Neuronal stem cell (in vitro differentiated cells): ENCODE measurements at regions not wholly inside any gene's neighbourhood (a gene's known extent, or its start where the extent isn't known, plus 50 kb on each side); places are given as distances from the start of the nearest gene placed in this dataset.

Source experiments
- DNase-seq: peaks from one replicate; pipeline ENCODE4 v3.0.0-alpha.2; 2013; ENCODE audit warnings: low spot score
- H2AFZ ChIP-seq: one replicate; pipeline ENCODE4 v1.6.1; 2013; ENCODE audit warnings: mild to moderate bottlenecking, low read length, inconsistent platforms
- H2AK5ac ChIP-seq: 2 replicates; pipeline ENCODE4 v1.6.1; 2013; ENCODE audit warnings: low read depth, mild to moderate bottlenecking, inconsistent platforms, low read length, moderate library complexity, mixed read lengths
- H2BK120ac ChIP-seq: 2 replicates; pipeline ENCODE4 v1.6.1; 2013; ENCODE audit warnings: low read depth, mild to moderate bottlenecking, inconsistent platforms, low read length, moderate library complexity, mixed read lengths
- H2BK12ac ChIP-seq: one replicate; pipeline ENCODE4 v1.6.1; 2013; ENCODE audit warnings: low read length, inconsistent platforms
- H2BK15ac ChIP-seq: 2 replicates; pipeline ENCODE4 v1.6.1; 2013; ENCODE audit warnings: mild to moderate bottlenecking, low read length, inconsistent platforms, mixed read lengths
- H2BK5ac ChIP-seq: one replicate; pipeline ENCODE4 v1.6.1; 2013; ENCODE audit warnings: inconsistent platforms, mild to moderate bottlenecking, low read length, moderate library complexity
- H3K14ac ChIP-seq: one replicate; pipeline ENCODE4 v1.6.1; 2013; ENCODE audit warnings: low read length, inconsistent platforms
- H3K18ac ChIP-seq: 2 replicates; pipeline ENCODE4 v1.6.1; 2013; ENCODE audit warnings: low read length, inconsistent platforms
- H3K23ac ChIP-seq: 2 replicates; pipeline ENCODE4 v1.6.1; 2013; ENCODE audit warnings: low read depth, mild to moderate bottlenecking, mixed read lengths, low read length, inconsistent platforms; ENCODE audit not compliant: poor library complexity
- H3K27ac ChIP-seq: replicated peaks from 3 replicates; pipeline ENCODE4 v1.5.1; 2013; ENCODE audit warnings: low read length, inconsistent platforms
- H3K27me3 ChIP-seq, 3 experiments: 2 replicates each; pipeline ENCODE4 v1.6.1; 2013; ENCODE audit warnings: low read length in 3 of 3, mild to moderate bottlenecking in 2 of 3, inconsistent platforms in 1 of 3, low read depth in 1 of 3, mixed read lengths in 1 of 3, moderate library complexity in 1 of 3; ENCODE audit not compliant: control insufficient read depth in 3 of 3, insufficient read depth in 3 of 3
- H3K36me3 ChIP-seq, 2 donors: replicated peaks in 1 of 2; 2 replicates each; pipeline ENCODE4 v1.6.1; 2013; ENCODE audit warnings: low read length in 2 of 2; ENCODE audit not compliant: control insufficient read depth in 2 of 2, insufficient read depth in 2 of 2
- H3K4ac ChIP-seq: 2 replicates; pipeline ENCODE4 v1.6.1; 2013; ENCODE audit warnings: inconsistent platforms, mild to moderate bottlenecking, low read length, moderate library complexity
- H3K4me1 ChIP-seq, 2 donors: 1 replicate in 1 of 2; 2 replicates in 1 of 2; pipeline ENCODE4 v1.6.1; 2013; ENCODE audit warnings: low read length in 2 of 2, low read depth in 1 of 2; ENCODE audit not compliant: control insufficient read depth in 2 of 2, insufficient read depth in 1 of 2
- H3K4me2 ChIP-seq: one replicate; pipeline ENCODE4 v1.6.1; 2013; ENCODE audit warnings: mild to moderate bottlenecking, low read length, inconsistent platforms; ENCODE audit not compliant: insufficient read depth, poor library complexity, severe bottlenecking
- H3K4me3 ChIP-seq, 2 donors: 2 replicates each; pipeline ENCODE4 v1.5.1; 2013; ENCODE audit warnings: low read length in 2 of 2, mild to moderate bottlenecking in 2 of 2, inconsistent platforms in 1 of 2, moderate library complexity in 1 of 2
- H3K79me1 ChIP-seq: one replicate; pipeline ENCODE4 v1.6.1; 2013; ENCODE audit warnings: low read depth, mild to moderate bottlenecking, inconsistent platforms, low read length, moderate library complexity
- H3K9ac ChIP-seq: one replicate; pipeline ENCODE4 v1.6.1; 2013; ENCODE audit warnings: mild to moderate bottlenecking, low read depth, low read length, inconsistent platforms; ENCODE audit not compliant: poor library complexity
- H3K9me3 ChIP-seq, 2 donors: replicated peaks in 1 of 2; 2 replicates each; pipeline versions ENCODE3 to v1.6.1; 2013; ENCODE audit warnings: low read length in 2 of 2, mild to moderate bottlenecking in 2 of 2, inconsistent platforms in 1 of 2, low read depth in 1 of 2, mixed read lengths in 1 of 2, moderate library complexity in 1 of 2; ENCODE audit not compliant: control insufficient read depth in 2 of 2, insufficient read depth in 1 of 2
- H4K8ac ChIP-seq: one replicate; pipeline ENCODE4 v1.6.1; 2013; ENCODE audit warnings: low read depth, mild to moderate bottlenecking, inconsistent platforms, low read length, moderate library complexity
- H4K91ac ChIP-seq: one replicate; pipeline ENCODE4 v1.6.1; 2013; ENCODE audit warnings: low read length, low read depth, mild to moderate bottlenecking, inconsistent platforms; ENCODE audit not compliant: poor library complexity
- WGBS, 2 donors: extraction: QIAGEN DNeasy Blood & Tissue Kit; methylation state at CpG; one replicate each; pipeline ENCODE4 v1.1.7; 2013; ENCODE audit warnings: missing lambda C conversion rate in 2 of 2, mixed read lengths in 1 of 2; ENCODE audit not compliant: insufficient read length in 2 of 2, insufficient replicate concordance in 1 of 2; ENCODE audit errors: extremely low coverage in 2 of 2; 5-methylcytosine and 5-hydroxymethylcytosine counted together

DNA sequence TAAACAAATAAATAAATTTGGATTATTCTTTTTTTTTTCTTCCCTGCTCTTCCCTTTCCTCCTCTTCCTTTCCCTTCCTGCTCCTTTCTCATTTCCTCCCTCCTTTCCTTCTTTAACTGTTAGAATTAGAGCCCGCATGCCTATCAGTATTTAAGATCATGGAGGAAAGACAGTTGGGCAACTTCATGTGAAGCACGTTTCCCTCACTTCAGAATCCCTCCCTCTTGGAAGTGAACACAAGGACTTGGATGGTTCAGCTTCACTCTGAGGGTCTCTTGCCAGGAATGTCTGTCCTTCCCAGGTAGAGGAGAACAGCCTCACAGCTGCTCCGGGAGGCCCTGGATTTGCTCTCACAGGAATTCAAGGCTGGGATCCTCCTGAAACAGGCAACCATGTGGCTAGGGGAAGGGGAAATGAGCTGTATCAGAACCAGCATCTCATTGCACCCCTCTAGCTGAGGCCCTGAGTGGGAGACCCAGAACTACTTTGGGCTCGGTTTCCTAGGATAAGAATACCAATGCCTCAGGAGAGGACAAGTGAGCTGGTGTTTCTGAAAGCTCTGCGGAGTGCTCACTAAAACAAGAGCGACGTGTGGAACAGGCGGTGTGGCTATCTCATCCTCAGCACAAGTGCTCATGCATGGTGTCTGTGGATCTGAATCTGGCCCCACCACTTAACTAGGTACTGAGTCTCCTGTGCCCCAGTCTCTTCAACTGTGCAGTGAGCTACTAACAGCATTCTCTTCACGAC is 230.5 kb downstream of the MYCN start:
- H3K27ac ChIP-seq: peak overlapping the region; percentile 14
- peak overlapping the region; percentile 9 for H3K18ac ChIP-seq
- no peak overlapping the region for H2AFZ ChIP-seq
- no peak overlapping the region for H3K4me2 ChIP-seq
- no peak overlapping the region for H3K4ac ChIP-seq
- H3K27me3 ChIP-seq: no peaks in the 10 kb centered on the region
- no peaks in the 10 kb centered on the region for H3K9me3 ChIP-seq
- H3K4me1 ChIP-seq: peaks cover 20 to 32% of the 10 kb centered on the region in 2 donors
- H2BK12ac ChIP-seq: no peak overlapping the region
- H3K23ac ChIP-seq: no peak overlapping the region
- no peak overlapping the region for H4K8ac ChIP-seq
- no peaks in the 10 kb centered on the region for H3K36me3 ChIP-seq
- H2AK5ac ChIP-seq: no peak overlapping the region
- H2BK120ac ChIP-seq: no peak overlapping the region
- no CpG with 5 or more reads among the region's 9 CpGs for WGBS, 2 donors
- H2BK5ac ChIP-seq: no peak overlapping the region
- no peak overlapping the region for H3K9ac ChIP-seq
- H2BK15ac ChIP-seq: no peak overlapping the region
- no peak overlapping the region for H3K4me3 ChIP-seq
- H3K79me1 ChIP-seq: no peaks in the 10 kb centered on the region
- no peak overlapping the region for H4K91ac ChIP-seq
- H3K14ac ChIP-seq: no peak overlapping the region
- no peak for DNase-seq

DNA sequence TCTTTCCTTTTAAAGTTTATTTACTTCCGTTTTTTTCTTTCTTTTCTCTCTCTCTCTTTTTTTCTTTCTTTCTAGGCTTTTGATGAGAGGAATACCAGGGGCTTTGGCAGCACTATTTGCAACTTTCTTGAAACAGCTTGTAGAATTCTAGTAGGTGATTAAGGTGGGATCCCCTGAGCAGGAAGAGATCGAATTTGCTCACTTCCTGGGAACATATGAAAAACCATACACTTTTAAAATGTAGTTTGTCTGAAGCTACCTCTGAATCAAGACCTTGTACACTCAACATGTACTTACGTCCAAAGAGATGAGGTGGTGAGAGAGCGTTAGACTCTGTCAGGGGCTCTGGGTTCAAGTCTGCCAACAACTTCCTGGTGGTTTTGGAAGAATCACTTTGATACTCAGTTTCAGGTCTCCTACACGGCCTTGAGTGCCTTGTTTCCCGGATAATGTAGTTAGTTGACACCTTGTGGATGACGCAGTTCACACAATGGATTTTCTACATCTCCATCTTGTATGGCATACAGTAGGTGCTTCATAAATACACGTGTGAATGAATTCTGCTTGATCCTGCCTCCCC is 229.1 kb downstream of the MYCN start:
- H3K23ac ChIP-seq: no peak overlapping the region
- H3K4me3 ChIP-seq: no peak overlapping the region
- H2BK120ac ChIP-seq: no peak overlapping the region
- no peak overlapping the region for H4K8ac ChIP-seq
- no peak overlapping the region for H2AK5ac ChIP-seq
- peaks cover 22 to 36% of the 10 kb centered on the region in 2 donors for H3K4me1 ChIP-seq
- no peaks in the 10 kb centered on the region for H3K9me3 ChIP-seq
- H2BK5ac ChIP-seq: no peak overlapping the region
- no peak overlapping the region for H4K91ac ChIP-seq
- no peak overlapping the region for H2AFZ ChIP-seq
- H3K9ac ChIP-seq: no peak overlapping the region
- 100% methylated on average over 1 of the region's 8 CpGs; no CpG with 5 or more reads in 1 of the 2 donors for WGBS, 2 donors
- no peak overlapping the region for H3K4me2 ChIP-seq
- no peak overlapping the region for H2BK15ac ChIP-seq
- no peaks in the 10 kb centered on the region for H3K27me3 ChIP-seq
- H2BK12ac ChIP-seq: no peak overlapping the region
- H3K36me3 ChIP-seq: no peaks in the 10 kb centered on the region
- DNase-seq: no peak
- no peaks in the 10 kb centered on the region for H3K79me1 ChIP-seq
- H3K27ac ChIP-seq: no peak overlapping the region
- H3K14ac ChIP-seq: no peak overlapping the region
- H3K18ac ChIP-seq: no peak overlapping the region
- H3K4ac ChIP-seq: no peak overlapping the region

GRCh38 chr2:16168506-16169264 is 228.3 kb downstream of the MYCN start:
- Histone ChIP-seq H3K4me2 (peak overlapping the region; percentile 12), H2BK15ac (no peak overlapping the region), H3K79me1 (no peaks in the 10 kb centered on the region), H2AFZ (peak overlapping the region; percentile 39), H2AK5ac (no peak overlapping the region), H3K18ac (peak overlapping the region; percentile 41), H3K4me3 (peak overlapping the region in 1 of 2 donors; percentile 20), H3K4me1 (peaks cover 22 to 36% of the 10 kb centered on the region in 2 donors), H2BK12ac (no peak overlapping the region), H2BK120ac (no peak overlapping the region), H4K8ac (no peak overlapping the region), H3K9me3 (peaks cover 0 to 3% of the 10 kb centered on the region in 2 donors), H2BK5ac (no peak overlapping the region), H3K4ac (no peak overlapping the region), H3K36me3 (no peaks in the 10 kb centered on the region), H3K27me3 (no peaks in the 10 kb centered on the region), H3K9ac (no peak overlapping the region), H3K23ac (no peak overlapping the region), H3K14ac (no peak overlapping the region), H3K27ac (peak overlapping the region; percentile 84), H4K91ac (no peak overlapping the region)
- no CpG with 5 or more reads among the region's 24 CpGs for WGBS, 2 donors
- peak; percentile 83 for DNase-seq
